Occipital lobe (tissue), 1 donor: ENCODE measurements at regions not wholly inside any gene's neighbourhood (a gene's known extent, or its start where the extent isn't known, plus 50 kb on each side); places are given as distances from the start of the nearest gene placed in this dataset.
A peak's percentile ranks its signal among the peaks of the same experiment; 100 is the strongest.

ENCODE experiments used
- DNase-seq: peaks from one replicate; lab custom pipeline; 2025; lab: John Stamatoyannopoulos, UW

DNA sequence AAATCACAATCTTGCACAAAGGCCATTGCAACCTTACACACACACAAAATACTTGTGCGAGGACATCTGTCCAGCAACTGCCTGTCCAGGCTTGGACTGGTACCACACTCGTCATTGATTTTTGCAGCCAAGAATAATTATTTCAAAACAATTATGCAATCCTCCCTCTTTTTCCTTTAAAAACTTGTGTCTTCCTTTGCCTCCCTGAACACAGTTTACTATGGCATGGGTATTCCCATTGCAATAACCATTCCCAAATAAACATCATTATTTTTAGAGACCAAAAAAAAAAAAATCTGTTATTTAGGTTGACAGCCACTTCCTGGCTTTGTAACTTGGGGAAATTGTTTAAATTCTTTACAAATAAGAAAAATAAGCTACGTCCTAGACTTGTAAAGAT lies 54.0 kb downstream of the C11orf91 start:
- DNase-seq, result no peak

GRCh38 chr11:33646168-33646567 lies 54.5 kb downstream of the C11orf91 start:
- no peak for DNase-seq

- no peak for DNase-seq
Observed at GRCh38 chr11:33645686-33646085, 54.9 kb downstream of the C11orf91 start.

- DNase-seq, result no peak
Observed at GRCh38 chr11:33643167-33643824, 57.3 kb downstream of the C11orf91 start.

- DNase-seq, result no peak
Observed at GRCh38 chr11:33642461-33643166, 58.0 kb downstream of the C11orf91 start.

DNA sequence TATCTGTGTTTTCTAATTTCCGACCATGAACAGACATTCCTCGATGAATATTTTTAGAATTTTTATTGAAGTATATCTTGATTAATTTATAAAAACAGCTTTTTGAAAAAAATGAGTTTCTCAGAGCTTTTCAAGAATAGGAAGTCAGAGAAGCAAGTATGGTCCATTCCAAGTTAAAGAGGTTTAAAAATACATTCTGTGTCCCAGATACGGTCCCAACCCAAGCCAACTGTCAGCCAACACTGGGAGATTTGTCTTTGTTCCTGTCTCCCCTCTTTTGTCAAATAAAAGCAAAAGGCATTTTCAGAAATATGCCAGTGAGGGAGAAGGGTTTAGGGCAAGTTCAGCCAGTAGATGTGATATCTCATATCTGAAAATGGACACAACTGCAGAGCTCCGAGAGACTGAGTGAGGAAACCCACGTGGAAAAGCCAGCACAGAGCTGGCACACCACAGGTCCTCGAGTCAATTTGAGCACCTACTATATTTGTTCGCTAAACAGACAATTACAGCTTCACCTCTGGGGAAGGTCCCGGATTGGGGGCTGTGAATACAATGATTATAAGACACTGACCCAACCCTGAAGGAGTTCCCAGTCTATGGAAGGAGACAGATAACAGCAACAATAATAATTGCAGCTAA lies 59.8 kb downstream of the C11orf91 start:
- no peak for DNase-seq

GRCh38 chr11:33638608-33639007 lies 62.0 kb downstream of the C11orf91 start:
- DNase-seq, result no peak

GRCh38 chr11:33636104-33636503 lies 64.5 kb downstream of the C11orf91 start:
- no peak for DNase-seq

DNA sequence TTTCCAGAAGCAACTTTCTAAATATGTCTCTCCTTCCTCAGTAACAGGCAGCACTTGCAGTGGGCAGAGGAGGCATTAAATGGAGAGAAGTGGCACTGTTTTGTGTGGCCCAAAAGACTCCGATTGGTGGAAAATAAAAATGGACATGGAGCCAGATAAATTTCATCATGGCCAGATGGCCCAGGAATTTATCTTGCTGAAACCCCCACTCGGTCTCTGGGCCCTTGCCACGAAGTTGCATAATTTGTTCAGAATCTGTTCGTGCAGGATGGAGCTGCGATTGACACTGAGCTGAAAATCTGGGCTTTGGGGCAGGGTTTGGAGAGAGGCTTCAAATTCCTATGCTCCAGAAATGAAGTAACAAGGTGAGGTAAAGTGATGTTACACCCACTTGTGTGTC lies 65.5 kb downstream of the C11orf91 start:
- DNase-seq, result peak; percentile 42

GRCh38 chr11:33634291-33634834 lies 66.3 kb downstream of the C11orf91 start:
- DNase-seq, result no peak

DNA sequence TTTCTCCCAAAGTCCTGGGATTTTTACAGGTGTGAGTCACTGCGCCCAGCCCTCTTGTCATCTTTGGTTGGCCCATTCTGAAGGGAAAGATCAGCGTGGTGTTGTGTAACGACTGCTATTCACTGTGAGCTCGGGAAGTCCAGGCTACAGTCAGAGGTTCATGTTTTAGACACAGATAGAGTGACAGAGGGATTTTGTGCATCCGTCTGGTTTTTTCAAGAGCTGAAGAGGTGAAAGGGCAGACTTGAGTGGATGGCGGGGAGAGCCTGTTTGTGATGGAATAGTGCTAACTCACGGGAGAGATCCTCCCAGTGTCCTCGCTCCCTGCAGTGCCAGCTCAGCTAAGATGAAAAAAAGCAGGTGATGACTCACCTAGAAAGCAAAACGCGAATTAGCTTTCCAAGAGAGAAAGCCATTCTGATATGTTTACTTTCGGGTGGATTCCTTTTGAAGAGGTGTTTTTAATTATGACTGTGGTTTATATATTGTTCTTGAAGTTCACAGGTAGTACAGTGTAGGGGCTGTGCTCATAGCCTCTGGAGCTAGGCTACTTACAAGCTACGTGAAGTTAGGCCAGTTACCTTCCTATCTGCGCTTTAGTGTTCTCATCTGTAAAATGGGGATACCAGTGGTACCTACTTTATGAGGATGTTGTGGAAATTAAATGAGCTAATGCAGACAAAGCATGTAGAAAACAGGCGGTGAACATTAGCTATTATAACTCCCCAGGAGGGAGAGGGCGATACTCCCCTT lies 67.2 kb downstream of the C11orf91 start:
- no peak for DNase-seq

- DNase-seq, result no peak
Observed at GRCh38 chr11:33631749-33632091, 68.9 kb downstream of the C11orf91 start.

GRCh38 chr11:33630936-33631748 lies 69.5 kb downstream of the C11orf91 start:
- DNase-seq, result no peak

DNA sequence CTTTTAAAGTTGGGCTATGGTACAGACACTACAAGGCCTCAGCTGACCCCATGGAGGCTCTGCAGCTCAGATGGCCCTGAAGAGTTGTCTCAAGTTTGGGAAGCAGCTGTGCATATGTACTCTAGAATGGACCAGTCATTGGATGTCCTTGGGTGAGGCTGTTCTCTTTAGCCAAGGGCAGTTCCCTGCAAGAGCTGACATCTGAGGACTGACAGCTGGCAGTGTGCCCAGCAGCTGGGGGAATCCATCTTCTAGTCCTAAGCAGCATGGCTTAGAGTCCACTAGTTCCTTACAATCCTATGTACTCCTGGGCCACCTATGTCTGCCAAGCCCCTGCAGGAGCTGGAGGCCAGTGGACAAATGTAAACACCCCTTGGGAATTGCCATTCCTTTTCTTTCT lies 76.5 kb downstream of the C11orf91 start:
- DNase-seq, result no peak

GRCh38 chr11:33622806-33623205 lies 77.8 kb downstream of the C11orf91 start:
- no peak for DNase-seq

DNA sequence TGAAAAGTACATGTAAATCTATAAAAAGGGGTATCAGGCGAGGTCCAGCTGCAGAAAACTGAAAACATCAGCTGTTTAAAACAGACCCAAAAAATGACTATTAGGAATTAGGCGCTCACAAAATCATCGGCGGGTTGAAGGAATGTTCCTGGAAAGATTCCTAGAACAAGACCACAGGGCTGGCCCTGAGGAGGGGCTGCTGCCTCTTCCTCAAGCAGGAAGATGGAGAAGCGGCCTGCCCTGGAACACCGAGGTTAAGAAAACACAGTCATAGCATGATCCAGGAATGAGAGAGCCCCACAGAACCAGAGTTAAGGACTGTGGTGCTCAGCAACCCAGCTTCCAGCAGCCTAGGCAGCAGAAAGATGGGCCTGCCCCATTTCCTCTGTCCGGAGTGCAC lies 78.4 kb downstream of the C11orf91 start:
- DNase-seq, result no peak

DNA sequence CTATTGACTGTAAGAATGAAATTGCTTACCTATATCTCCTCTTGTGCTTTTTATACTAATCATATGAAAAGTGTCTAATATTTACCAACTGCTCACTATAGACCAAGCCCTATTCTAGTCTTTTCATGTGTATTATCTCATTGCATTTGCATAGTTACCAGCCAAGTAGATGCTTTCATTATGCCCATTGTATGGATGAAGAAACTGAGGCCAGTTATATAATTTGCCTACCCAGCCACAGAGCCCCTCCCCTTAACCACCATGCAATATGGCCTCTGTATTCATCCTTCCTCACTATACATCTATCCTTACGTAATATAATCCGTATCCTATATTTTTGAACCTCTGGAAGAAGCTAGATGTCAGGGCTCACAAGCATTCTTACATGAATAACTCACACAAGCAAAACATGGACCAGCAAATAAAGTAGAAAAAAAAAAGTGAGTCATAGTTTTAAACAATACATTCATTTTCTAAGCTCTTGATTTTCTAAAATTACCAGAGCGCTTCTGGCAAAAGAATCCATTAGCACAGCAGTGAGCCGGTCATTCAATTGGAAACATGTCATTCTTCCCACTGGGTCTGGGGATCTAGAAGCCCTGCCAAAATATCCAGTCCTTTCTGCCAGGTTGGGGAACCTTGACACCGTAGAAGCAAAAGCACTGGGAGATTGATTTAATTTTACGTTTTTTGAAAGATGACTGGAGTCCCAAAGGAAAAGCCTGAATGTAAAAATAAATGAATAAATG lies 80.0 kb downstream of the C11orf91 start:
- DNase-seq, result no peak

- DNase-seq, result no peak
Observed at GRCh38 chr11:33618956-33619355, 81.7 kb downstream of the C11orf91 start.

DNA sequence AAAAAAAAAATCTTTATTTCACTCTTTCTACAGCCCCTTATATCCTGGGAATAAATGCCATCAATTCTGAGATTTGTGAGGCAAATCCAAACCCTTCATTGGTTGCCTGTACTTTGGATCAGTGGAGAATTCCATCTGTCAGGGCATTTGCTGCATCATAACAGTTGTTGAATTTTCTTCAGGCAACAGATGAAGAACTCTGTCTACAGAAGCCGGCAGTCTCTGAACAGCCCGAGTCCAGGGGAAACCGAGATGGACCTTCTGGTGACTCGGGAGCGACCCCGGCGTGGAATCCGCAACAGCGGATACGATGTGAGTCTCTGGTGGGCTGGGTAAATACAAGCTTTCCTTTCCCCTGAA lies 82.3 kb downstream of the C11orf91 start:
- DNase-seq, result no peak

- no peak for DNase-seq
Observed at GRCh38 chr11:33617672-33618350, 82.8 kb downstream of the C11orf91 start.
